HG03432 (cell line): ENCODE measurements at regions not wholly inside any gene's neighbourhood (a gene's known extent, or its start where the extent isn't known, plus 50 kb on each side); places are given as distances from the start of the nearest gene placed in this dataset.
"Not testable (repeated sequence)": the region's sequence is repeated elsewhere in the genome, so short reads cannot be mapped to it uniquely, and the experiment has no call there.

Experiments used
- ATAC-seq: cut with Tn5 transposase; IDR thresholded peaks from one replicate; pipeline ENCODE4 v1.9.1; 2021; ENCODE audit warnings: mild to moderate bottlenecking, moderate library complexity; ENCODE audit not compliant: unreplicated experiment

GRCh38 chr6:90916968-90917367 is 330.1 kb upstream of the MAP3K7 start:
- ATAC-seq = no peak

- no peak for ATAC-seq
These were observed 328.5 kb upstream of the MAP3K7 start for GRCh38 chr6:90915224-90915915.

- ATAC-seq = no peak
These were observed 327.4 kb upstream of the MAP3K7 start for GRCh38 chr6:90914312-90914711.

GRCh38 chr6:90913266-90913960 is 326.5 kb upstream of the MAP3K7 start:
- no peak for ATAC-seq

- no peak for ATAC-seq
These were observed 324.8 kb upstream of the MAP3K7 start for GRCh38 chr6:90911642-90912041.

GRCh38 chr6:90910893-90911292 is 324.0 kb upstream of the MAP3K7 start:
- no peak for ATAC-seq

GRCh38 chr6:90907931-90908655 is 321.2 kb upstream of the MAP3K7 start:
- no peak for ATAC-seq

- no peak for ATAC-seq
These were observed 318.5 kb upstream of the MAP3K7 start for GRCh38 chr6:90905351-90905750.

GRCh38 chr6:90900034-90900433 is 313.2 kb upstream of the MAP3K7 start:
- ATAC-seq = no peak

GRCh38 chr6:90898763-90899162 is 311.9 kb upstream of the MAP3K7 start:
- no peak for ATAC-seq

- no peak for ATAC-seq
These were observed 309.2 kb upstream of the MAP3K7 start for GRCh38 chr6:90896075-90896547.

- no peak for ATAC-seq
These were observed 308.6 kb upstream of the MAP3K7 start for GRCh38 chr6:90895299-90896074.

GRCh38 chr6:90894285-90895130 is 307.6 kb upstream of the MAP3K7 start:
- no peak for ATAC-seq

GRCh38 chr6:90893400-90893799 is 306.5 kb upstream of the MAP3K7 start:
- ATAC-seq = no peak

- ATAC-seq = no peak
These were observed 305.4 kb upstream of the MAP3K7 start for GRCh38 chr6:90892271-90892670.

GRCh38 chr6:90891355-90891754 is 304.5 kb upstream of the MAP3K7 start:
- ATAC-seq = no peak

- no peak for ATAC-seq
These were observed 303.9 kb upstream of the MAP3K7 start for GRCh38 chr6:90890683-90891330.

GRCh38 chr6:90887764-90888163 is 300.9 kb upstream of the MAP3K7 start:
- no peak for ATAC-seq

GRCh38 chr6:90885611-90886056 is 298.8 kb upstream of the MAP3K7 start:
- no peak for ATAC-seq

GRCh38 chr6:90885137-90885536 is 298.3 kb upstream of the MAP3K7 start:
- ATAC-seq = not testable (repeated sequence)
